HG02759 (cell line): ENCODE measurements at regions not wholly inside any gene's neighbourhood (a gene's known extent, or its start where the extent isn't known, plus 50 kb on each side); places are given as distances from the start of the nearest gene placed in this dataset.

Experiments
- ATAC-seq: cut with Tn5 transposase; IDR thresholded peaks from one replicate; pipeline ENCODE4 v1.9.1; 2021; ENCODE audit warnings: mild to moderate bottlenecking, moderate library complexity; ENCODE audit not compliant: unreplicated experiment

DNA sequence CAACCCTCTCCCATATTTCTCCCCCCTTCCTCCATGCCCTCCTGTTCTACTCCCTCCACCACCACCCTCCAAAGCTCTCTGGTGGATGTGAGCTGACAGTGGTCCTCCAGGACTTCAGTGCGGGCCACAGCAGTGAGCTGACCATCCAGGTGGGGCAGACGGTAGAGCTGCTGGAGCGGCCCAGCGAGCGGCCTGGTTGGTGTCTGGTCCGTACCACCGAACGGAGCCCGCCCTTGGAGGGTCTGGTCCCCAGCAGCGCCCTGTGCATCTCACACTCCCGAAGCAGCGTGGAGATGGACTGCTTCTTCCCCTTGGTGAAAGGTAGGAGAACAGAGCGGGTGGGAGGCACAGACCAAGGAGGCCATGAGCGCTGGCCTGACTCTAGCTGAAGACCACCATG is 167.5 kb upstream of the UMPS start:
- no peak for ATAC-seq

DNA sequence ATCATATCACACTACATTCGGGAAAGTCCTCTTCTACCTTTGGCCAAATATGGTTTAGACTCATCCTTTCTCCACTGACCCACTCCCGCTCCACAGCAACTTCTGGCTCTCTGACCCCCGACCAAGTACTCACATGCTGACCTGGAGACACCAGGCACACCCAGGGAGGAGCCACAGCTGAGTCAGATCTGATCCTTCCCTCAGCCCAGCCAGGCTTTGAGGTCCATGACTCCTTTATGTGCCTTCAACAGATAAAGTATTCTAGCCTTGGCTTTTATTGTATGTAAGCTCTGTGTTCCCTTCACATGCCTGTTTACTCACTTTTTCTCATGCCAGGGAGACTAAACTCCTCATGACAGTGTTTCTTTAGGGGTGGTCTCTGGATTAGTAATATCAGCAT is 166.9 kb upstream of the UMPS start:
- ATAC-seq, result no peak

DNA sequence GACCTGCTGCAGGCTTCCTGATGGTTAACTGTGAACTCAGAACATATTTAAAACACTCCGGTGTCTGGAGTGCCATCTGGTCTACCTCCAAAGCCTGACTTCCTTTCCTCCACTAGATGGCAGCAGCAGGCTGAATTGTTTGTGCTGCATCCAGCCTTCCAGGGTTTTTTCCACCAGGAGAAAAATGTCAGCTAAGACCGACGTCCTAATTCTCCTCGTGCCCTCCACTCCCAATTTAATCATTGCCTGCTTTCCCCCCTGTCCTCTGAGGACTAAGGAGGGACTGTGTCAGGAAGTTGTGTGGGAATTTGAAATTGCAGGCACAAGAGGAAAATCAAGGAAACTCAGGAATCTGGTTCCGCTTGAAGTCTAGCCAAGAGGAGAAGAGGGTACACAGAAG is 165.2 kb upstream of the UMPS start:
- ATAC-seq, result no peak

DNA sequence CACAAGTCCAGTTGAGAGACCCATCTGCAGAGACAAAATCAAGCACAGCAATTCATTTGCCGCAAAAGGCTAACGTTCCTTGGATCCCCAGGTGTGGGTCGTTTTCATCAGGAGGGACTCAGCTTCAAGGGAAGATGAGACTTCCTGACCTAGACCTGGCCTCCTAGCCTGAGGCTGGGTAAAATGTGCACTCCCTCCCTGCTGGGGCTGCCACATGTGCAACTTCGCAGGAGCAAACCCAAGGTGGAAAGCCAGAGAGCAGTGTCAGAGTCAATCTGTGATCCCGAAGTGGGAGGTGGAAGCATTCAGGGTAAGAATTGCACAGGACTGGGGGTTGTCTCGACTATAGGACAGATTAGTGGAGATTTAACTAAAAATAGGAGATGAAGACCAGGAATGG is 164.7 kb upstream of the UMPS start:
- no peak for ATAC-seq

DNA sequence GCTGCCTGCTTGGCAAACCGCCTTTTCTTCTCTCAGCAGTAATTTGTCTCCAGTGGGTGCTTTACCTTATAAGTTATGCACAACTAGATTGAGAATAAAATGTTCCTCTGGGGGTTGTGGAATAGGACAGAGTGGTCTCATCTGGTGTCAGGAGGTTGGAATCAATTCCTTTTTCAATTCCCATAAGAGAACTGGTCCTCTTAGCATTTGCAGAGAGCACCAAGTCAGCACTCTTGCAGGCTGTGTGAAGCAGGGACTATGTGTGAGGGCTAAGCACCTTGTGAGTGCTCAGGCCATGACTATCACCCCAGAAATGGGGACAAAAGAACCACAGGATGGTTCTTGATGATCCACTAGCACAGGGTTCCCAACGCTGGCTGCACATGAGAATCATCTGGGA is 163.6 kb upstream of the UMPS start:
- ATAC-seq, result no peak

DNA sequence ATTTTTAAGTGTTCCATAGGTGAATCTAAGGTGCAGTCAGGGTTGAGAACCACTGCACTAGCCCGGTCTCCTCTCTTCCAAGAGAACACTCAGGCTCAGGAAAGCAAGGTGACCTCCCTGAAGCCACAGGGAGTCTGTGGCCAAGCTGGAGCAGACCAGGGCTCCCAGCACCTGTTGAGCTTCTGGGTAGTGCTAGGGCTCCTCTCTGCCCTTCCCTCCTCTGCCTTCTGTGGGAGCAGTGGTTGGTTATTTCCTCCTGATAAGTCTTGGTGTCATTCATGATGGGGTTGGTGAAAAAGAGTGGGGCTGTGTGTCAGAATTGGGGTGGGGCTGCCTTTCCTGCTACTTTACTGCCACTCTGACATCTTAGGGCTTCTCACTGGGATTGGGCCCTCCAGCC is 163.1 kb upstream of the UMPS start:
- ATAC-seq, result no peak

DNA sequence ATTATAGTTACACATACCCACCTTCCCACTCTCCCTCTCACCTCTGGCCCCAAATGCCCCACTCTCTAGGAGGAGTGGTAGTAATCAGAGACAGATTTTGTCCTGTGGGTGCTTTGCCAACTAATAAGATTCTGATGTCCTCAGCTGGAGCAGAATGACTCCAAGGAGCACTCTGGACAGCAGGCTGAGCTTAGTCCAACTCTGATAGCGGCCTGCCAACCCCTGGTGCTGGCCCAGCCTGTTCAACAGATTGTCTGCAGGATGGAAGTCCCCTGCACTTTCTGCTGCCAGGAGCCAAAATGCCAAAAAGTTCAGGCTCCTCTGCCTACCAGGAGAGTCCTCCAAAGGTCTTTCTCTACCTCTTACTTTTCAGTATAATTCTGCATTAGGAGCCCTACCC is 160.5 kb upstream of the UMPS start:
- ATAC-seq, result no peak

DNA sequence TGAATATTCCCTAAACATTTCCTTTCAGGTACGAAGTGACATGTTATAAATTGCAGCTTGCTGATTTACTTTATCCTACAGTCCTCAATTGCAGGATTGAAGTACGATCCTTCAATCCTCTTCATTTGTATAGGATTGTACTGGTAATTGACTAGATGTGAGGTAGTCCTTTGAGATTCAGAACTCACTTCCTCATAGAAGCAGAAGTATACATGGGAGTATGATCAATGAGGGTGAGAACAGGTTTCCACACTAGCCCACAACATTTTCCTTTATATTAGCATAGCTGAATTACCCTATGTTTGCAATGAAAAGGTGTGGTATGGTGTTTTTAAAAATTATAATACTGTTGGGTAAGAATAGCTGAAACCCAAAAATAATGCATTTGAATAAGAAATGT is 160.0 kb upstream of the UMPS start:
- no peak for ATAC-seq

DNA sequence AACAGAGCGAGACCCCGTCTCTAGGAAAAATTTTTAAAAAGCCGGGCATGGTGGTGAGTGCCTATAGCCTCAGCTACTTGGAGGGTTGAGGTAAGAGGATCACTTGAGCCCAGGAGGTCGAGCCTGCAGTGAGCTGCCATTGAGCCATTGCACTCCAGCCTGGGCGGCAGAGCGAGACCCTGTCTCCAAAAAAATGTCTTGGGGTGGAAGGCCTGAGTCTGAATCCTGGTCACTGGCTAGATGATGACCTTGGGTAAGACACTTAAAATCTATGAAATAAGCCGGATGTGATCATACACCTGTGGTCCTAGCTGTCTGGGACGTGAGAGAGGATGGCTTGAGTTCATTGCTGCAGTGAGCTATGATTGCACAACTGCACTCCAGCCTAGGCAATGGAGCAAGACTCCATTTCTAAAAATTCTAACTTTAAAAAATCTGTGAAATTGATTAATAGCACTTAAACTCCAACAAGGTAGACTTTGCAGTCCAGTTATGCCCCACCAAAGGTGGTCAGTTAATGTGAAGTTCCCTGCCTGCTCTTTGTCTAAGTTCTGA is 157.3 kb upstream of the UMPS start:
- no peak for ATAC-seq

DNA sequence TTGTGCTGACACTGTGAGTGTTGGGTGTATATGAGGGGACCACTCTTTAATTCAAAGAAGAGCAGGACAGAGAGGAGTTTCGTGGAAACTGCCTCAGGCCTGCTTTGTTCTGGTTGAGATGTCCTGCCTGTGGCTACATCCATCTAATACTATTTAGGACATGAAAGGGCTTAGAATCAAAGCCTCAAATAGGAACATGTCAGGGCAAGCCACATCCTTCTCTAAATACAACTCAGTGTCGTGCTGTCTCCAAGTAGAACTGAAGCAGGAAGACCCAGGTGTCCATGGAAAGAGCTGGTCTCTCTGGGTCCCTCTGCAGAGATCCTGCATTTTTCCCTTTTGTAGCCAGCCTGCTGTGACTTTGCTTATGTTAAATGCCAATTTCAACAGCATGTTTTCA is 156.2 kb upstream of the UMPS start:
- no peak for ATAC-seq

DNA sequence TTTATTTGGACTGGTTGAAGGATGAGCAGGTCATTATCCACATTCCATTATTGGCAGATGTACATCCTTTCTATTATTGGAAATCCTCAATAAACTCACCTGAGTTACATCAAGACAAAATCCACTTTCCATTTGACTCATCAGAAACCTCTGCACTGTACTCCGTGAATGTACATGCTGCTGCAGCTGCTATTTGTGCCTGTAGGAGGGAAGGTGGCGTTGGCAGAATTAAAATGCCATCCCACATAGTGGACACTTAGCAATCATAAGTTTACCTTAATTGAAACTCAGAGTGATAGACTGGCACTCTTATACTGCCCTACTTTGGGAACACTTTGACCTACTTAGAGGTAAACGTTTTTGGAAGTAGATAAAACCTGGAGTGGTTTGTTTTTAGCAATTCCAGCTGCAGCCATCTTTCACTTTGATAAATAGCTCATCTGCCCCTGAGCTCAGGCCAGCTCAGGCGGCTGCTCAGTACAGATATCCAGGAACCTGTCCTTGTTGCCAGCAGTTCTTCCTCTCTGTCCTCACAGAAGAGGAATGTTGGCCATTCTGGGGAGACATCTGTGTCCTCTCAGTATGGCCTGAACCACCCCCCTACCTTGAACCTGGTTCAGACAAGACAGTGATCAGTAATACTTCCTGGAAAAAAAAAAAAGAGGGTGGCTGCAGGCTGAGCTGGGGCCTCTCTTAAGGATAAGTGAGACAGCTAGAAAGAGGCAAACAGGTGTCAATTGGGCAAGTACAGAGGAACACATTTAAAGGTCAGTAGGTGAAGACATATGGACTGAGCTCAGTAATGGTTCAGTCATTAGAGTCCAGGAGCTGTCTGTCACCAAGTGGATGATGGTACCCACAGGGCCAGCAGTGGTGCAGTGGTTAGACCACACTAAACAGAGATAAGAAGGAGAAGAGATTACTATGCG is 153.4 kb upstream of the UMPS start:
- ATAC-seq, result no peak

DNA sequence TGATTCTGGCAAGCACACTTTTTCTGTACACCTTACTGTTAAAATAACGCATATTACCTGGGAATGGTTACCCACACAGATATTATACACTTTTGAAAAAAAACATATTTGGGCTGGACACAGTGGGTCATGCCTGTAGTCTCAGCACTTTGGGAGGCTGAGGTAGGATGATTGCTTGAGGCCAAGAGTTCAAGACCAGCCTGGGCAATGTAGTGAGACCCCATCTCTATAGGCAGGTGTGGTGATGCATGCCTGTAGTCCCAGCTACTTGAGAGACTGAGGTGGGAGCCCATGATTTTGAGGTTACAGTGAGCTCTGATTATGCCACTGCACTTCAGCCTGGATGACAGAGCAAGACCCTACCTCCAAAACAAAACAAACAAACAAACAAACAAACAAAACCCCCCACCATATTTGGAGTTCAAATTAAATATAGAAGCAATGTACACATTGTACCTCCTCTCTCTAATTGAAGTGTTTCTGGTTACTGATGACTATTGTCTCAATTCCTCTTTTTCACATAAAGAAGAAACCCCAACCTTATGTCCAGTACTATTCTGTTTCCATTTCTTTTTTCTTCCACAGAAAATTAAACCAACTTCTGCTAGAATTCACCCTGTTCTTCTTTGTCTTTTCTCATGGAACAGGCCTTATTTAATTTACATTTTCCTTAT is 152.6 kb upstream of the UMPS start:
- no peak for ATAC-seq

DNA sequence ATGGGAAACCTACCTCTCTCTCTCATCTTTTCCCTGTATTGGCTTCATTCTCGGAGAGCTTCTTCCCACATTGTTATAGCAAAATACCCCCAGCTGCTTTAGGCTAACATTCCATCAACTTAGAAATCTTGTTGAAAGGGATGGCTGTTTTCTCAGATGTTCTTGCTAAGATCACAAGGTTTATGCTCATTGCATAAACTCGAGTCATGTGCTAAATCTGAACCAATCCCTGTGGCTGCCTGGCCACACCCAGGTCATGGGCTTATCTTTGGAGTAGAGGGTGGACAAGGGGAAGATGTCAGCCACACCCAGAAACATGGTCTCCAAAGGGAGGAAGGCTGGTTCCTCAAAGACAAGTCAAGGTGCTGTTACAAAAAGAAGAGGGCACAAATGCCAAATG is 150.6 kb upstream of the UMPS start:
- no peak for ATAC-seq

DNA sequence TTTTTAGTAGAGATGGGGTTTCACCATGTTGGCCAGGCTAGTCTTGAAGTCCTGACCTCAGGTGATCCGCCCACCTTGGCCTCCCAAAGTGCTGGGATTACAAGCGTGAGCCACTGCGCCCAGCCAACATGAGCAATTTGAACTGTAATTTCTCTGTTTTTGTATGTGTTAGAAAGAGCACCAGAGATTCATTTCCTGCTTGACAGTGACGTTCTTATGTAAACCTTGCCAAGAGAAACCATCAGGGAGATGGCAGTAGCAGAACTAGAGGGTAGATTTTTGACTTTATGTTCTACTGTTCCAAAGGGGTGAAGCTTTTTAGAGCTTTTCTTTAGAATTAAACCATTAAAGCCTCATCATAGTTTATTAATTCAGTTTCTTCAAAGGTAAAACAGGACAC is 148.1 kb upstream of the UMPS start:
- ATAC-seq, result no peak

DNA sequence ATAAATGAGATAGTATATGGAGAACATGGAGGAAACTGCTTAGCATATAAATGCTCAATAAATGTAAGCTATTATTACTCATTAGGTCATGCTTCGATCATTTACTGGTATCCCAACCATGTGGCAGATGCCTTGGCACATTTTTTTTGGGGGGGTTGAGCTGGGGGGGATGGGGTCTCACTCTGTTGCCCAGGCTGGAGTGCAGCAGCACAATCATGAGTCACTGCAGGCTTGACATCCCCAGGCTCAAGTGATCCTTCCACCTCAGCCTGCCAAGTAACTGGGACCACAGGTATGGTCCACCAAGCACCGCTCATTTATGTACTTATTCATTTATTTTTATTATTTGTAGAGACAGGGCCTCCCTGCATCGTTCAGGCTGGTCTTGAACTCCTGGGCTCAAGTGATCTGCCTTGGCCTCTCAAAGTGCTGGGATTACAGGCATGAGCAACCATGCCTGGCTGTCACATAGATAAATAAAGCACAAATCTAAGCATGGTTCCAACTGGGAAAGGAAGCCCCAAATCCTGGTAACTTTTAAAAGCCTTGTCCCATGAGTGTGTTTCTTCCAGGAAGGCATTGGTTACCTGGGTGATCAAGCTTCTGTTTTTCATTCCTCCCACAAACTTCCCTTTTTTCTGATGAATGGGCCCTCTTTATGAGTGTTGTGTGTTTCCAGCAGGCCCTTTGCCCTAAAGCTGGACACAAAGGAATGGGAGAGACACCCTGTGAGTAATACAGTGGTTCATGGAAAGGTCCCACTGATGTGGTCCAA is 147.4 kb upstream of the UMPS start:
- no peak for ATAC-seq

DNA sequence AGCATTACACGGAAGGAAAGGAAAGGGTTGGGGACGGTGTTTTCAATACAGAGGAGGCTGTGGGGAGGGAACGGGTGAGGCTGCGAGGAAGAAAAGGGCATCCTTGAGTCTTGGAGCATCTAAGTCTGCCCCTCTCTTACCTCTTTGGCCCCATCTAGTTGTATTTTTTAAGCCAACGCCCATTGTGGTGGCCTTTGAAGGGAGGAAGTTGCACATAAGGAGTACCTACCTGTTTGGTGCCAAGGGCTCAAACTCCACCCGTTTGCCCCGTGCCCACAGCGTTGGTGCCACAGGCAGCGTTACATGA is 146.1 kb upstream of the UMPS start:
- no peak for ATAC-seq

DNA sequence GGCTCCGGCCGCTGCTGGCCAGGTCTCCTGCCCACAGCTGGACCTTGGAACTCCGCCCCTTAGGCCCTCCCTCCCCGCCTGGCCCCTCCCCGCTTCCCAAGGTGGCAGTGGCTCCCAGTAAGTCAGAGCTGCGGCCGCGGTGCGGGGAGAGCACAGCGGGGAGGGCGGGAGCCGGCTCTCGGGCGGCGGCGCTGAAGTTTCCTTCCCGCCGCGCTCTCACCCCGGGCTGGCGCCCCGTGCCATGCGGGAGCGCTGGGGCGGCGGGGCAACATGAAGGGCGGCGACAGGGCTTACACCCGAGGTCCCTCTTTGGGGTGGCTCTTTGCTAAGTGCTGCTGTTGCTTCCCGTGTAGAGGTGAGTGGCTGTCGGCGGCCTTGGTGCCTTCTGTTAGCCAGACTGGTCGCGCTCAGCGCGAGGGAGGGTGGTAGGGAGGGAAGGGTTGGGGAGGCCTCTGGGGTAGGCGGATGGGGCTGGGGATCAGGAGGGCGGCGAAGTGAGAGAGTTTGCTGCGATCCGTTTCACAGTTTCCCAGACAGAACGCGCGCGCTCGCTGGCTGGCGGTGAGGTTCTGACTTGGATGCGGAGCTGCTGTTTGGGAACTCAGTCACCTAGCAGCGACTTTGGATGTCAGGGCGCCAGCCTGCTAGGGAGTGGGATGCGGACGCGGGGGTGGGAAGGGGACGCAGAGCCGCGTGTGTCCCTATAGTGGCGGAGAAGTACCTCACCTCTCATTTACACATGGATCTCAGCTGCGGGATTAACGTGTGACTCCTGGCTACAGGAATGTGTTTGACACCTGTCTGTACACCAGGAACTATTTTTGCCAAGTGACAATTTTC is 145.5 kb upstream of the UMPS start:
- ATAC-seq, result no peak

DNA sequence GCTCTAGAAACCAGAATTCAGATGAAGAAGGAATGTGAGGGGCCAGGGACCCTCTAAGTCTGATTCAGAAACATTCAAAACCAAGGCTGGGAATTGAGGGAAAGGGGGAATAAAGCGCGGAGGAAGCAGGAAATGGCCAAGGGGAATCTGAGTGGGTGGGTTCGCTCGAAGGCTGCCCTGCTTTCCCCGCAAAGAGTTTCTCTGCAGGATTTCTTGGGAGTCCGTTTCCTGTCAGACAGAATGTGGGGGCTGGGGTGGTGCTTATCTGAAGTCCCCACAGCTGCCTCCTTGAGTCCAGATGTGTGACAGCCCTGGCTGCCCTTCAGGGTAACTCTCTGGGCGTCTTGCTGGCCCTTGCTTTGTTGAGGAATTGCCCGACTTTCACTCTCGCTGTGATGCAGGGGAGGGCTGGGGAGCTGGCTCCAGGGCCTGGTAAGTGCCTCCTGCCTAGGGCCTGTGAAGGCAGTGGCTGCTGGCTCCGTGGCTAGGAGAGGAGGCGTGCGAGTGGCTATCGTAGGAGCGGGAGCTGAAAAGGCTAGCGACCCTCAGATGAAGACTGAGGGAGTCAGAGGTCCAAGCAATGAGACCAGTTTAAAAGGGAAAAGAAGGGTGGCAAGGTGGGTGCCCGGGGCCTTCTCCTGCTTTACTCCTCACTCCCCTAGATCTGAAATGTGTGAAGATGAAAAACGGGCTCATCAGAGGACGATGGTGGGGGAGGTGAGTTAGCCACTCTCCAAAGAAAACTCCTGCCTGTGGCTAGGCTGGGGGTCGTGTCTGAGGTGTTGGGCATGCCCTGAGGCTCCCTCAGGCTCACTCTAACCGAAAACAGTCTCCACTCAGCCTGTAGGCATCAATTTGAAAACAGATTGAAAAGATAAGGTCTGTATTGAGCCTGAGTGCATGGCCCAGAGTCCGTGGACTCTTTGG is 143.9 kb upstream of the UMPS start:
- no peak for ATAC-seq

DNA sequence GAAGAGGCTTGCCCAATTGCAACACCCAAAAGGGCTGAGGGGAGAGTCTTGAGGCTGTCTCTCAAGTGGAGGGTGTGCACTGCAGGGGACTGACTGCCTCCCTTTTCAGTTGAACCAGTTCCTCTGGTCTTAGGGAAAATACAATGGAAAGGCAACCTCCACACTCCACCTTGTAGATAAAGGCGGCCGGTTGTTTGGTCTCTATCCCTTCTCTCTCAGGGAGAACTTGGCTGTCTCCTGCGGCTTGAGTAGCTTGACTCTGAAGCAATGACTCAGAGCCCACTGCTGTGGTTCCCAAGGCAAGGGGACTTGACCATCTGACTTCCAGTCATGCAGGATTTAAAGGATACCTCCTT is 143.2 kb upstream of the UMPS start:
- no peak for ATAC-seq

DNA sequence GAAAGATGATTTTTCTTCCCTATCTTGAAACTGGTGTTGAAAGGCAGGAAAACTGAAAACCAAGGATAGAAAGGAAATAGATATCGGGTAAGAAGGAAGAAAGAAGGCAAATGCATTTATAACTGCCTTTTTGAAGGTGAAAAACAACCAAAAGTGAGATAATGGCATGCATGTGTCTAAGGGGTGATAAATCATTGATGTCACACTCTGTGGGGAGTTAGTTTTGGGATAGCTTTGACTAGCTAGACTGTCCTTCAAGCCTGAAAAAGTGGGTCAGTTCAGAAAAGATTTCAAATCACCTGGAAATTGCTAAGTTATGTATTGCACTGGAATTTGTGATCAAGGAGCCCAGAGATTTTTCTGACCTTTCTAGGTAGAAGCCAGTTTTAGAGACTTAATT is 142.2 kb upstream of the UMPS start:
- no peak for ATAC-seq
